ENCODE measurements at regions not wholly inside any gene's neighbourhood (a gene's known extent, or its start where the extent isn't known, plus 50 kb on each side); places are given as distances from the start of the nearest gene placed in this dataset.

GRCh38 chr10:112887968-112888367 lies 62.1 kb upstream of the TCF7L2 start:
- H3K9me3 ChIP-seq (ENCODE audit: control insufficient read depth, insufficient read depth, low read depth, low read length): no peaks in the 10 kb centered on the region
- no peaks in the 10 kb centered on the region for H3K4me1 ChIP-seq (ENCODE audit: control insufficient read depth, insufficient read depth, low read length)
- no peak for TF ChIP-seq ZNF624 (tag by site-specific recombination; IDR thresholded peaks at IDR 0.05)
- no peak for TF ChIP-seq KLF7 (tag by site-specific recombination; IDR thresholded peaks at IDR 0.05; ENCODE audit: borderline replicate concordance)
- no peak for TF ChIP-seq ZNF2 (tag by site-specific recombination; IDR thresholded peaks at IDR 0.05)
- no peak for TF ChIP-seq ZNF292 (tag by site-specific recombination; IDR thresholded peaks at IDR 0.05; ENCODE audit: borderline replicate concordance, low read depth)
- TF ChIP-seq ZNF76 (tag by site-specific recombination; IDR thresholded peaks at IDR 0.05; ENCODE audit: borderline replicate concordance, low read depth): no peak
- no peak for TF ChIP-seq ZNF692 (tag by site-specific recombination; IDR thresholded peaks at IDR 0.05)
- TF ChIP-seq ZNF558 (tag by site-specific recombination; IDR thresholded peaks at IDR 0.05): no peak
- TF ChIP-seq BCL11B (tag by site-specific recombination; IDR thresholded peaks at IDR 0.05; ENCODE audit: low read depth): no peak
- TF ChIP-seq SP7 (tag by site-specific recombination; IDR thresholded peaks at IDR 0.05): no peak
- no peak for TF ChIP-seq GLIS2 (tag by site-specific recombination; IDR thresholded peaks at IDR 0.05)
- TF ChIP-seq, protein P1, sequence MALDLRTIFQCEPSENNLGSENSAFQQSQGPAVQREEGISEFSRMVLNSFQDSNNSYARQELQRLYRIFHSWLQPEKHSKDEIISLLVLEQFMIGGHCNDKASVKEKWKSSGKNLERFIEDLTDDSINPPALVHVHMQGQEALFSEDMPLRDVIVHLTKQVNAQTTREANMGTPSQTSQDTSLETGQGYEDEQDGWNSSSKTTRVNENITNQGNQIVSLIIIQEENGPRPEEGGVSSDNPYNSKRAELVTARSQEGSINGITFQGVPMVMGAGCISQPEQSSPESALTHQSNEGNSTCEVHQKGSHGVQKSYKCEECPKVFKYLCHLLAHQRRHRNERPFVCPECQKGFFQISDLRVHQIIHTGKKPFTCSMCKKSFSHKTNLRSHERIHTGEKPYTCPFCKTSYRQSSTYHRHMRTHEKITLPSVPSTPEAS (tag by site-specific recombination; IDR thresholded peaks at IDR 0.05): no peak
- no peak for TF ChIP-seq ZNF747 (tag by site-specific recombination; IDR thresholded peaks at IDR 0.05)
- TF ChIP-seq ELK4 (IDR thresholded peaks at IDR 0.05; ENCODE audit: borderline replicate concordance, low read depth, low read length): no peak
- no peak for TF ChIP-seq ZNF274 (IDR thresholded peaks at IDR 0.05; ENCODE audit: low read length)
- TF ChIP-seq ZNF274 (tag by site-specific recombination; IDR thresholded peaks at IDR 0.05; ENCODE audit: borderline replicate concordance): no peak
- no peak for TF ChIP-seq ZNF391 (tag by site-specific recombination; IDR thresholded peaks at IDR 0.05; ENCODE audit: borderline replicate concordance, low read depth)
- no peak for TF ChIP-seq ZNF488 (tag by site-specific recombination; IDR thresholded peaks at IDR 0.05)
- no peak for TF ChIP-seq ZNF214 (tag by site-specific recombination; IDR thresholded peaks at IDR 0.05; ENCODE audit: borderline replicate concordance)
- TF ChIP-seq ZNF10 (tag by site-specific recombination; IDR thresholded peaks at IDR 0.05): no peak
- TF ChIP-seq, protein P2, sequence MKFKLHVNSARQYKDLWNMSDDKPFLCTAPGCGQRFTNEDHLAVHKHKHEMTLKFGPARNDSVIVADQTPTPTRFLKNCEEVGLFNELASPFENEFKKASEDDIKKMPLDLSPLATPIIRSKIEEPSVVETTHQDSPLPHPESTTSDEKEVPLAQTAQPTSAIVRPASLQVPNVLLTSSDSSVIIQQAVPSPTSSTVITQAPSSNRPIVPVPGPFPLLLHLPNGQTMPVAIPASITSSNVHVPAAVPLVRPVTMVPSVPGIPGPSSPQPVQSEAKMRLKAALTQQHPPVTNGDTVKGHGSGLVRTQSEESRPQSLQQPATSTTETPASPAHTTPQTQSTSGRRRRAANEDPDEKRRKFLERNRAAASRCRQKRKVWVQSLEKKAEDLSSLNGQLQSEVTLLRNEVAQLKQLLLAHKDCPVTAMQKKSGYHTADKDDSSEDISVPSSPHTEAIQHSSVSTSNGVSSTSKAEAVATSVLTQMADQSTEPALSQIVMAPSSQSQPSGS (tag by site-specific recombination; IDR thresholded peaks at IDR 0.05; ENCODE audit: low read depth): no peak
- no peak for TF ChIP-seq SCRT2 (tag by site-specific recombination; IDR thresholded peaks at IDR 0.05)
- H3K4me3 ChIP-seq (ENCODE audit: low read depth, low read length): no peak overlapping the region
- no peaks in the 10 kb centered on the region for H3K36me3 ChIP-seq (ENCODE audit: control insufficient read depth in 2 of 2, insufficient read depth in 1 of 2, low read length in 2 of 2)
- no peak overlapping the region for H3K27ac ChIP-seq (ENCODE audit: extremely low read depth, low read depth, low read length)
- POLR2A ChIA-PET: no interaction called here
- CTCF ChIA-PET: no interaction called here

GRCh38 chr10:112895292-112895691 lies 54.8 kb upstream of the TCF7L2 start:
- Histone ChIP-seq H3K4me1 (ENCODE audit: control insufficient read depth, insufficient read depth, low read length) (0 out of 2 replicates have a peak, but pooled peaks cover 6% of the 10 kb centered on the region), H3K9me3 (ENCODE audit: control insufficient read depth, insufficient read depth, low read depth, low read length) (no peaks in the 10 kb centered on the region), H3K36me3 (ENCODE audit: control insufficient read depth in 2 of 2, insufficient read depth in 1 of 2, low read length in 2 of 2) (no peaks in the 10 kb centered on the region), H3K4me3 (ENCODE audit: low read depth, low read length) (no peak overlapping the region), H3K27ac (ENCODE audit: extremely low read depth, low read depth, low read length) (no peak overlapping the region)
- CTCF ChIA-PET: no interaction called here
- POLR2A ChIA-PET: no interaction called here
- TF ChIP-seq ZNF280D (tag by site-specific recombination; IDR thresholded peaks at IDR 0.05) (no peak), ZNF76 (tag by site-specific recombination; IDR thresholded peaks at IDR 0.05; ENCODE audit: borderline replicate concordance, low read depth) (no peak), MZF1 (tag by site-specific recombination; IDR thresholded peaks at IDR 0.05; ENCODE audit: borderline replicate concordance) (no peak), ZNF426 (tag by site-specific recombination; IDR thresholded peaks at IDR 0.05) (no peak), EGR2 (tag by site-specific recombination; IDR thresholded peaks at IDR 0.05; ENCODE audit: low read depth) (no peak), ZNF610 (tag by site-specific recombination; IDR thresholded peaks at IDR 0.05; ENCODE audit: borderline replicate concordance) (no peak), HOXD13 (CRISPR knock-in tag; IDR thresholded peaks at IDR 0.05; ENCODE audit: borderline replicate concordance) (no peak), YY1 (tag by site-specific recombination; IDR thresholded peaks at IDR 0.05) (no peak)
